GM12878 (cell line): ENCODE measurements at regions not wholly inside any gene's neighbourhood (a gene's known extent, or its start where the extent isn't known, plus 50 kb on each side); places are given as distances from the start of the nearest gene placed in this dataset.

Experiments
- ATAC-seq: fragments of 200-7000 bp; cut with Tn5 transposase; 3 replicates; pipeline ENCODE4 v1.9.1; 2020; ENCODE audit warnings: mild to moderate bottlenecking, moderate library complexity
- BruUV-seq: library from RNA; stranded (reverse); fragments of 400-500 nt; replicated peaks from 2 replicates; lab custom pipeline; 2021; lab: Mats Ljungman, UMichigan
- CTCF ChIA-PET: fragments of 300-600 bp; sonication (Branson Sonifier 250); formaldehyde crosslinking; extraction: SDS; loops from one replicate; lab custom pipeline; 2021; ENCODE audit warnings: inconsistent platforms; lab: Yijun Ruan, JAX
- POLR2A ChIA-PET: fragments of 350-600 bp; formaldehyde crosslinking; extraction: SDS; loops from one replicate; lab custom pipeline; 2021; ENCODE audit warnings: inconsistent platforms; lab: Charles Lee
- RAD21 ChIA-PET: fragments of 300-600 bp; sonication (Branson Sonifier 250); formaldehyde crosslinking; loops from one replicate; lab custom pipeline; 2023; ENCODE audit warnings: antibody characterized with exemption; ENCODE audit not compliant: unreplicated experiment; lab: Charles Lee
- SMC1A ChIA-PET: fragments of 300-600 bp; sonication (Branson Sonifier 250); formaldehyde crosslinking; loops from one replicate; lab custom pipeline; 2023; ENCODE audit not compliant: unreplicated experiment, uncharacterized antibody; lab: Charles Lee
- DNase-seq: peaks from one replicate; pipeline ENCODE4 v3.0.0-alpha.2; 2011; ENCODE audit warnings: low read depth, low spot score
- FAIRE-seq: peaks from 3 replicates; lab custom pipeline; 2011; peaks lifted over from hg19 to GRCh38; lab: Jason Lieb, UNC
- H2AFZ ChIP-seq: 2 replicates; pipeline ENCODE4 v1.6.0; 2011; ENCODE audit warnings: low read depth, low read length, control low read depth; ENCODE audit not compliant: control insufficient read depth
- H3K27ac ChIP-seq: 2 replicates; pipeline ENCODE4 v1.5.1; 2011; ENCODE audit warnings: control low read depth; ENCODE audit not compliant: control insufficient read depth, insufficient read depth
- H3K27me3 ChIP-seq, 2 experiments: replicated peaks in 1 of 2; 2 replicates each; pipeline versions ENCODE4 v1.6.0 to v1.6.1; 2011; ENCODE audit warnings: low read length in 1 of 2; ENCODE audit not compliant: control insufficient read depth in 2 of 2, insufficient read depth in 2 of 2
- H3K36me3 ChIP-seq, 2 experiments: 2 replicates each; pipeline ENCODE4 v1.5.1; 2011; ENCODE audit warnings: low read length in 1 of 2; ENCODE audit not compliant: control insufficient read depth in 2 of 2, insufficient read depth in 2 of 2
- H3K4me1 ChIP-seq: 2 replicates; pipeline ENCODE4 v1.6.1; 2011; ENCODE audit warnings: mild to moderate bottlenecking, low read length, moderate library complexity, mixed read lengths; ENCODE audit not compliant: control insufficient read depth, insufficient read depth
- H3K4me2 ChIP-seq: 2 replicates; pipeline ENCODE4 v1.6.0; 2011; ENCODE audit warnings: control low read depth; ENCODE audit not compliant: control insufficient read depth, insufficient read depth
- H3K4me3 ChIP-seq: fragments of 200-600 bp; sonication (generic); 2 replicates; pipeline ENCODE4 v1.5.1; 2016
- H3K79me2 ChIP-seq: 2 replicates; pipeline ENCODE4 v1.6.0; 2011; ENCODE audit warnings: low read length; ENCODE audit not compliant: control insufficient read depth, insufficient read depth
- H3K9ac ChIP-seq: 2 replicates; pipeline ENCODE4 v1.8.0; 2011; ENCODE audit warnings: low read length, control low read depth, mixed read lengths; ENCODE audit not compliant: control insufficient read depth, insufficient read depth
- H3K9me3 ChIP-seq: replicated peaks from 3 replicates; pipeline ENCODE4 v1.5.1; 2011; ENCODE audit warnings: mild to moderate bottlenecking, low read length; ENCODE audit not compliant: control insufficient read depth, insufficient read depth
- H4K20me1 ChIP-seq: 2 replicates; pipeline ENCODE4 v1.6.0; 2011; ENCODE audit not compliant: control insufficient read depth, insufficient read depth
- CHD1 ChIP-seq: IDR thresholded peaks from 2 replicates; pipeline ENCODE4 v1.6.1; 2012; ENCODE audit warnings: low read depth, low read length, improper control_type of control experiment
- JUND ChIP-seq: IDR thresholded peaks from 2 replicates; pipeline ENCODE4 v1.6.1; 2012; ENCODE audit warnings: low read depth, mild to moderate bottlenecking, low read length, improper control_type of control experiment, moderate library complexity
- MEF2B ChIP-seq: fragments of 450-650 bp; IDR thresholded peaks from 2 replicates; pipeline ENCODE4 v1.6.1; 2018; ENCODE audit warnings: mild to moderate bottlenecking, moderate library complexity; ENCODE audit not compliant: partially characterized antibody, poor library complexity, severe bottlenecking
- PAX5 ChIP-seq: IDR thresholded peaks from 2 replicates; pipeline ENCODE4 v1.6.1; 2011; ENCODE audit warnings: low read depth, low read length, borderline replicate concordance
- RELA ChIP-seq: fragments of 450-650 bp; IDR thresholded peaks from 2 replicates; pipeline ENCODE4 v1.8.0; 2014; ENCODE audit warnings: borderline replicate concordance; ENCODE audit not compliant: partially characterized antibody
- SP1 ChIP-seq: IDR thresholded peaks from one replicate; pipeline ENCODE4 v1.6.1; 2011; ENCODE audit warnings: low read depth, low read length
- TARDBP ChIP-seq: IDR thresholded peaks from 2 replicates; pipeline ENCODE4 v1.6.1; 2016; ENCODE audit warnings: borderline replicate concordance
- TBL1XR1 ChIP-seq: IDR thresholded peaks from 2 replicates; pipeline ENCODE4 v1.6.1; 2012; ENCODE audit warnings: low read depth, low read length, improper control_type of control experiment
- TCF7 ChIP-seq: IDR thresholded peaks from 2 replicates; pipeline ENCODE4 v1.6.1; 2014; ENCODE audit warnings: antibody characterized with exemption, borderline replicate concordance
- ZSCAN29 ChIP-seq: fragments of 450-650 bp; IDR thresholded peaks from 2 replicates; pipeline ENCODE4 v1.6.1; 2017; ENCODE audit warnings: mild to moderate bottlenecking, moderate library complexity
- WGBS: methylation state at CpG from one replicate; pipeline ENCODE4 v1.1.6; 2016; ENCODE audit warnings: low lambda C conversion rate; ENCODE audit not compliant: insufficient replicate concordance, insufficient coverage; ENCODE audit errors: missing lambda C conversion rate; 5-methylcytosine and 5-hydroxymethylcytosine counted together
- in situ Hi-C: fragments of 300-500 bp; cut with MboI; formaldehyde crosslinking; loops from 9 replicates; pipeline ENCODE4 v1.14.3; 2018; ENCODE audit warnings: mixed read lengths
- intact Hi-C: fragments of 100-400 bp; cut with micrococcal nuclease; formaldehyde crosslinking; loops from one replicate; pipeline ENCODE4 v1.14.2; 2022; ENCODE audit not compliant: unreplicated experiment
- TF ChIP-seq, protein P1 (sequence below): IDR thresholded peaks from 2 replicates; pipeline ENCODE4 v1.6.1; 2011; ENCODE audit warnings: mild to moderate bottlenecking, low read depth, low read length, moderate library complexity; ENCODE audit not compliant: insufficient replicate concordance
- TF ChIP-seq, protein P2 (sequence below): fragments of 450-650 bp; IDR thresholded peaks from 2 replicates; pipeline ENCODE4 v1.6.1; 2017; ENCODE audit warnings: mild to moderate bottlenecking
- TF ChIP-seq, protein P3 (sequence below): IDR thresholded peaks from 2 replicates; pipeline ENCODE4 v1.6.1; 2012; ENCODE audit warnings: low read depth, low read length, improper control_type of control experiment
- TF ChIP-seq, protein P4 (sequence below): fragments of 150-350 bp; IDR thresholded peaks from 2 replicates; pipeline ENCODE4 v1.6.1; 2016; ENCODE audit warnings: low read depth, low read length
- TF ChIP-seq, protein P5 (sequence below): IDR thresholded peaks from 2 replicates; pipeline ENCODE4 v1.6.1; 2012; ENCODE audit warnings: mild to moderate bottlenecking, low read depth, low read length

DNA sequence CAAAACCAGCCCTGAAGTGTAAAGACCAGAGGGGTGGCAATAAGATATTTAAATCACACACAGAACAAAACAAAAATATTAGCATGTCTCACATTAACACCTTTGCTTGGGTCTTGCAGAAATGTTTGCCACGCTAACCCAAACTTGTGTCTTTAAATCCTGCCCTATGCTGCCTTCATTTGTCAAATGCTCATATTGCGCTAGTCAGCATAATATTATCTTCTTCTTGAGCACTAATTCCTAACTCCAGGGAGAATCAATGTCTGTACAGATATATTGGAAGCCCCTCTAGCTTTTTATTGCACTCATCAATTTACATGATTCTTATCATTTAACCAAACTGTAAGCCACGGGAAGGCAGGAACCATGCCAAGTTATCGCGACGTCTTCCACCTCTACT is 614.8 kb upstream of the SOX9 start:
- SMC1A ChIA-PET, result no interaction called here
- Histone ChIP-seq H3K27ac (no peak overlapping the region), H2AFZ (no peak overlapping the region), H3K9me3 (no peaks in the 10 kb centered on the region), H3K36me3 (no peaks in the 10 kb centered on the region), H3K4me1 (no peaks in the 10 kb centered on the region), H3K9ac (no peak overlapping the region), H4K20me1 (no peaks in the 10 kb centered on the region), H3K27me3 (no peaks in the 10 kb centered on the region), H3K79me2 (no peaks in the 10 kb centered on the region), H3K4me3 (no peak overlapping the region), H3K4me2 (no peak overlapping the region)
- WGBS, result 69% methylated on average over 6 of the region's 6 CpGs
- DNase-seq (no peak), ATAC-seq (no peak), FAIRE-seq (no peak)
- RAD21 ChIA-PET, result no interaction called here
- BruUV-seq, result no TSS peak
- intact Hi-C loops (no loop called here), in situ Hi-C loops (no loop called here)
- CTCF ChIA-PET, result no interaction called here
- POLR2A ChIA-PET, result no interaction called here
- TF ChIP-seq PAX5 (no peak), SP1 (no peak), JUND (no peak), ZSCAN29 (no peak), MEF2B (no peak), TBL1XR1 (no peak), TARDBP (no peak), TCF7 (no peak), CHD1 (no peak), RELA (no peak)
- TF ChIP-seq, protein P1, sequence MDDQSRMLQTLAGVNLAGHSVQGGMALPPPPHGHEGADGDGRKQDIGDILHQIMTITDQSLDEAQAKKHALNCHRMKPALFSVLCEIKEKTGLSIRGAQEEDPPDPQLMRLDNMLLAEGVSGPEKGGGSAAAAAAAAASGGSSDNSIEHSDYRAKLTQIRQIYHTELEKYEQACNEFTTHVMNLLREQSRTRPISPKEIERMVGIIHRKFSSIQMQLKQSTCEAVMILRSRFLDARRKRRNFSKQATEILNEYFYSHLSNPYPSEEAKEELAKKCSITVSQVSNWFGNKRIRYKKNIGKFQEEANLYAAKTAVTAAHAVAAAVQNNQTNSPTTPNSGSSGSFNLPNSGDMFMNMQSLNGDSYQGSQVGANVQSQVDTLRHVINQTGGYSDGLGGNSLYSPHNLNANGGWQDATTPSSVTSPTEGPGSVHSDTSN, result no peak
- TF ChIP-seq, protein P2, sequence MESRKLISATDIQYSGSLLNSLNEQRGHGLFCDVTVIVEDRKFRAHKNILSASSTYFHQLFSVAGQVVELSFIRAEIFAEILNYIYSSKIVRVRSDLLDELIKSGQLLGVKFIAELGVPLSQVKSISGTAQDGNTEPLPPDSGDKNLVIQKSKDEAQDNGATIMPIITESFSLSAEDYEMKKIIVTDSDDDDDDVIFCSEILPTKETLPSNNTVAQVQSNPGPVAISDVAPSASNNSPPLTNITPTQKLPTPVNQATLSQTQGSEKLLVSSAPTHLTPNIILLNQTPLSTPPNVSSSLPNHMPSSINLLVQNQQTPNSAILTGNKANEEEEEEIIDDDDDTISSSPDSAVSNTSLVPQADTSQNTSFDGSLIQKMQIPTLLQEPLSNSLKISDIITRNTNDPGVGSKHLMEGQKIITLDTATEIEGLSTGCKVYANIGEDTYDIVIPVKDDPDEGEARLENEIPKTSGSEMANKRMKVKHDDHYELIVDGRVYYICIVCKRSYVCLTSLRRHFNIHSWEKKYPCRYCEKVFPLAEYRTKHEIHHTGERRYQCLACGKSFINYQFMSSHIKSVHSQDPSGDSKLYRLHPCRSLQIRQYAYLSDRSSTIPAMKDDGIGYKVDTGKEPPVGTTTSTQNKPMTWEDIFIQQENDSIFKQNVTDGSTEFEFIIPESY, result no peak
- TF ChIP-seq, protein P3, sequence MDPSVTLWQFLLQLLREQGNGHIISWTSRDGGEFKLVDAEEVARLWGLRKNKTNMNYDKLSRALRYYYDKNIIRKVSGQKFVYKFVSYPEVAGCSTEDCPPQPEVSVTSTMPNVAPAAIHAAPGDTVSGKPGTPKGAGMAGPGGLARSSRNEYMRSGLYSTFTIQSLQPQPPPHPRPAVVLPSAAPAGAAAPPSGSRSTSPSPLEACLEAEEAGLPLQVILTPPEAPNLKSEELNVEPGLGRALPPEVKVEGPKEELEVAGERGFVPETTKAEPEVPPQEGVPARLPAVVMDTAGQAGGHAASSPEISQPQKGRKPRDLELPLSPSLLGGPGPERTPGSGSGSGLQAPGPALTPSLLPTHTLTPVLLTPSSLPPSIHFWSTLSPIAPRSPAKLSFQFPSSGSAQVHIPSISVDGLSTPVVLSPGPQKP, result no peak
- TF ChIP-seq, protein P4, sequence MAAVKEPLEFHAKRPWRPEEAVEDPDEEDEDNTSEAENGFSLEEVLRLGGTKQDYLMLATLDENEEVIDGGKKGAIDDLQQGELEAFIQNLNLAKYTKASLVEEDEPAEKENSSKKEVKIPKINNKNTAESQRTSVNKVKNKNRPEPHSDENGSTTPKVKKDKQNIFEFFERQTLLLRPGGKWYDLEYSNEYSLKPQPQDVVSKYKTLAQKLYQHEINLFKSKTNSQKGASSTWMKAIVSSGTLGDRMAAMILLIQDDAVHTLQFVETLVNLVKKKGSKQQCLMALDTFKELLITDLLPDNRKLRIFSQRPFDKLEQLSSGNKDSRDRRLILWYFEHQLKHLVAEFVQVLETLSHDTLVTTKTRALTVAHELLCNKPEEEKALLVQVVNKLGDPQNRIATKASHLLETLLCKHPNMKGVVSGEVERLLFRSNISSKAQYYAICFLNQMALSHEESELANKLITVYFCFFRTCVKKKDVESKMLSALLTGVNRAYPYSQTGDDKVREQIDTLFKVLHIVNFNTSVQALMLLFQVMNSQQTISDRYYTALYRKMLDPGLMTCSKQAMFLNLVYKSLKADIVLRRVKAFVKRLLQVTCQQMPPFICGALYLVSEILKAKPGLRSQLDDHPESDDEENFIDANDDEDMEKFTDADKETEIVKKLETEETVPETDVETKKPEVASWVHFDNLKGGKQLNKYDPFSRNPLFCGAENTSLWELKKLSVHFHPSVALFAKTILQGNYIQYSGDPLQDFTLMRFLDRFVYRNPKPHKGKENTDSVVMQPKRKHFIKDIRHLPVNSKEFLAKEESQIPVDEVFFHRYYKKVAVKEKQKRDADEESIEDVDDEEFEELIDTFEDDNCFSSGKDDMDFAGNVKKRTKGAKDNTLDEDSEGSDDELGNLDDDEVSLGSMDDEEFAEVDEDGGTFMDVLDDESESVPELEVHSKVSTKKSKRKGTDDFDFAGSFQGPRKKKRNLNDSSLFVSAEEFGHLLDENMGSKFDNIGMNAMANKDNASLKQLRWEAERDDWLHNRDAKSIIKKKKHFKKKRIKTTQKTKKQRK, result no peak
- TF ChIP-seq, protein P5, sequence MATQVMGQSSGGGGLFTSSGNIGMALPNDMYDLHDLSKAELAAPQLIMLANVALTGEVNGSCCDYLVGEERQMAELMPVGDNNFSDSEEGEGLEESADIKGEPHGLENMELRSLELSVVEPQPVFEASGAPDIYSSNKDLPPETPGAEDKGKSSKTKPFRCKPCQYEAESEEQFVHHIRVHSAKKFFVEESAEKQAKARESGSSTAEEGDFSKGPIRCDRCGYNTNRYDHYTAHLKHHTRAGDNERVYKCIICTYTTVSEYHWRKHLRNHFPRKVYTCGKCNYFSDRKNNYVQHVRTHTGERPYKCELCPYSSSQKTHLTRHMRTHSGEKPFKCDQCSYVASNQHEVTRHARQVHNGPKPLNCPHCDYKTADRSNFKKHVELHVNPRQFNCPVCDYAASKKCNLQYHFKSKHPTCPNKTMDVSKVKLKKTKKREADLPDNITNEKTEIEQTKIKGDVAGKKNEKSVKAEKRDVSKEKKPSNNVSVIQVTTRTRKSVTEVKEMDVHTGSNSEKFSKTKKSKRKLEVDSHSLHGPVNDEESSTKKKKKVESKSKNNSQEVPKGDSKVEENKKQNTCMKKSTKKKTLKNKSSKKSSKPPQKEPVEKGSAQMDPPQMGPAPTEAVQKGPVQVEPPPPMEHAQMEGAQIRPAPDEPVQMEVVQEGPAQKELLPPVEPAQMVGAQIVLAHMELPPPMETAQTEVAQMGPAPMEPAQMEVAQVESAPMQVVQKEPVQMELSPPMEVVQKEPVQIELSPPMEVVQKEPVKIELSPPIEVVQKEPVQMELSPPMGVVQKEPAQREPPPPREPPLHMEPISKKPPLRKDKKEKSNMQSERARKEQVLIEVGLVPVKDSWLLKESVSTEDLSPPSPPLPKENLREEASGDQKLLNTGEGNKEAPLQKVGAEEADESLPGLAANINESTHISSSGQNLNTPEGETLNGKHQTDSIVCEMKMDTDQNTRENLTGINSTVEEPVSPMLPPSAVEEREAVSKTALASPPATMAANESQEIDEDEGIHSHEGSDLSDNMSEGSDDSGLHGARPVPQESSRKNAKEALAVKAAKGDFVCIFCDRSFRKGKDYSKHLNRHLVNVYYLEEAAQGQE, result no peak
